MCF 10A (cell line): ENCODE measurements at regions not wholly inside any gene's neighbourhood (a gene's known extent, or its start where the extent isn't known, plus 50 kb on each side); places are given as distances from the start of the nearest gene placed in this dataset.

Experiments used
- BruUV-seq: library from RNA; stranded (reverse); fragments of 400-500 nt; replicated peaks from 2 replicates; lab custom pipeline; 2021; lab: Mats Ljungman, UMichigan
- CTCF ChIA-PET: fragments of 300-600 bp; sonication (Branson Sonifier 250); formaldehyde crosslinking; extraction: SDS; loops from one replicate; lab custom pipeline; 2021; ENCODE audit warnings: antibody characterized with exemption, inconsistent platforms; lab: Yijun Ruan, JAX
- POLR2A ChIA-PET: fragments of 300-600, 350-650 bp; sonication (Branson Sonifier 250); formaldehyde crosslinking; extraction: SDS; loops from one replicate; lab custom pipeline; 2020; ENCODE audit warnings: antibody characterized with exemption, inconsistent platforms; lab: Yijun Ruan, JAX
- DNase-seq: peaks from one replicate; pipeline ENCODE4 v3.0.0-alpha.2; 2018; ENCODE audit not compliant: unreplicated experiment
- H3K27ac Mint-ChIP-seq: one replicate; pipeline ENCODE4 v1.8.0; 2022; ENCODE audit warnings: mild to moderate bottlenecking, low read depth, mixed read lengths; ENCODE audit not compliant: unreplicated experiment
- H3K27me3 Mint-ChIP-seq: one replicate; pipeline ENCODE4 v1.8.0; 2022; ENCODE audit warnings: mixed read lengths; ENCODE audit not compliant: insufficient read depth, unreplicated experiment
- H3K36me3 Mint-ChIP-seq: one replicate; pipeline ENCODE4 v1.8.0; 2022; ENCODE audit warnings: mild to moderate bottlenecking, moderate library complexity, mixed read lengths; ENCODE audit not compliant: insufficient read depth, unreplicated experiment
- H3K4me1 Mint-ChIP-seq: one replicate; pipeline ENCODE4 v1.8.0; 2022; ENCODE audit warnings: mixed read lengths; ENCODE audit not compliant: insufficient read depth, unreplicated experiment
- H3K4me3 Mint-ChIP-seq: one replicate; pipeline ENCODE4 v1.8.0; 2022; ENCODE audit warnings: mild to moderate bottlenecking, moderate library complexity, mixed read lengths; ENCODE audit not compliant: unreplicated experiment
- H3K9me3 Mint-ChIP-seq: one replicate; pipeline ENCODE4 v1.8.0; 2022; ENCODE audit warnings: mixed read lengths; ENCODE audit not compliant: unreplicated experiment
- intact Hi-C: fragments of 100-400 bp; cut with micrococcal nuclease; formaldehyde crosslinking; loops from 2 replicates; pipeline ENCODE4 v1.14.1; 2022
- TF ChIP-seq, protein P1 (sequence below): fragments of 200-600 bp; IDR thresholded peaks from one replicate; pipeline ENCODE4 v1.8.0; 2022; ENCODE audit warnings: antibody characterized with exemption, mild to moderate bottlenecking; ENCODE audit not compliant: unreplicated experiment

DNA sequence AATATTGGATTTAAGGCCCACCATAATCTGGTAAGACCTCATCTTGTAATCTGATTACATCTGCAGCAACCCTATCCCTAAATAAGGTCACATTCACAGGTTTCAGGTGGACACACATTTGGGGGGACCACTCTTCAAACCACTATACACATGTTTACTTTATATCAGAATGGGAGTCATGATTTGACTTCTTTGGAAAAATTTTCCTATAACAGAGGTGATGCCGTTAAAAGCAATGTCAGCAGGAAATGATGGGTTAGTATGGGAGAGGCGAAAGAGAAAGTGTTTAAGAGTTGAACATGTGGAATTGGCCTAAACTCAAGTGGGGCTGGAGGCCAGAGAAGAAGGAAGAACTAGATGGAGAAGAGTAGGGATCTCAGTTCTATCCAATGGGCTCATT is 281.7 kb upstream of the ERCC4 start:
- no peaks in the 10 kb centered on the region for H3K4me1 Mint-ChIP-seq
- H3K27me3 Mint-ChIP-seq: no peaks in the 10 kb centered on the region
- intact Hi-C loops: no loop called here
- peaks cover 31% of the 10 kb centered on the region for H3K9me3 Mint-ChIP-seq
- H3K27ac Mint-ChIP-seq: no peak overlapping the region
- DNase-seq: no peak
- TF ChIP-seq, protein P1, sequence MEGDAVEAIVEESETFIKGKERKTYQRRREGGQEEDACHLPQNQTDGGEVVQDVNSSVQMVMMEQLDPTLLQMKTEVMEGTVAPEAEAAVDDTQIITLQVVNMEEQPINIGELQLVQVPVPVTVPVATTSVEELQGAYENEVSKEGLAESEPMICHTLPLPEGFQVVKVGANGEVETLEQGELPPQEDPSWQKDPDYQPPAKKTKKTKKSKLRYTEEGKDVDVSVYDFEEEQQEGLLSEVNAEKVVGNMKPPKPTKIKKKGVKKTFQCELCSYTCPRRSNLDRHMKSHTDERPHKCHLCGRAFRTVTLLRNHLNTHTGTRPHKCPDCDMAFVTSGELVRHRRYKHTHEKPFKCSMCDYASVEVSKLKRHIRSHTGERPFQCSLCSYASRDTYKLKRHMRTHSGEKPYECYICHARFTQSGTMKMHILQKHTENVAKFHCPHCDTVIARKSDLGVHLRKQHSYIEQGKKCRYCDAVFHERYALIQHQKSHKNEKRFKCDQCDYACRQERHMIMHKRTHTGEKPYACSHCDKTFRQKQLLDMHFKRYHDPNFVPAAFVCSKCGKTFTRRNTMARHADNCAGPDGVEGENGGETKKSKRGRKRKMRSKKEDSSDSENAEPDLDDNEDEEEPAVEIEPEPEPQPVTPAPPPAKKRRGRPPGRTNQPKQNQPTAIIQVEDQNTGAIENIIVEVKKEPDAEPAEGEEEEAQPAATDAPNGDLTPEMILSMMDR: no peak
- BruUV-seq: no TSS peak
- no peak overlapping the region for H3K4me3 Mint-ChIP-seq
- H3K36me3 Mint-ChIP-seq: no peaks in the 10 kb centered on the region
- CTCF ChIA-PET: no interaction called here
- POLR2A ChIA-PET: no interaction called here

DNA sequence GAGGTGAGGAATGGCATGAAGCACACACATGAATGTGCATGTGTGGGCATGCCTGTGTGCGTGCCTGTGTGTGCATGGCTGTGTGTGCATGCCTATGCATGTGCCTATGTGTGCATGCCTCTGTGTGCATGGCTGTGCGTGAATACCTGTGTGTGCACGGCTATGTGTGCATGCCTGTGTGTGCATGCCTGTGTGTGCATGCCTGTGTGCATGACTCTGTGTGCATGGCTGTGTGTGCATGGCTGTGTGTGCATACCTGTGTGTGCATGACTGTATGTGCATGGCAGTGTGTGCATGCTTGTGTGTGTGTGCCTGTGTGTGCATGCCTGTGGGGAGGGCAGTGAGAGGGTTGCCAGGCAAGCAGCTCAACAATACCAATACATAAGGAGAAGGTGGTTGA is 276.5 kb upstream of the ERCC4 start:
- peaks cover 11% of the 10 kb centered on the region for H3K27me3 Mint-ChIP-seq
- no TSS peak for BruUV-seq
- no peaks in the 10 kb centered on the region for H3K36me3 Mint-ChIP-seq
- H3K27ac Mint-ChIP-seq: no peak overlapping the region
- intact Hi-C loops: no loop called here
- DNase-seq: no peak
- TF ChIP-seq, protein P1: no peak
- H3K4me1 Mint-ChIP-seq: no peaks in the 10 kb centered on the region
- POLR2A ChIA-PET: no interaction called here
- H3K4me3 Mint-ChIP-seq: no peak overlapping the region
- H3K9me3 Mint-ChIP-seq: peaks cover 17% of the 10 kb centered on the region
- CTCF ChIA-PET: no interaction called here

DNA sequence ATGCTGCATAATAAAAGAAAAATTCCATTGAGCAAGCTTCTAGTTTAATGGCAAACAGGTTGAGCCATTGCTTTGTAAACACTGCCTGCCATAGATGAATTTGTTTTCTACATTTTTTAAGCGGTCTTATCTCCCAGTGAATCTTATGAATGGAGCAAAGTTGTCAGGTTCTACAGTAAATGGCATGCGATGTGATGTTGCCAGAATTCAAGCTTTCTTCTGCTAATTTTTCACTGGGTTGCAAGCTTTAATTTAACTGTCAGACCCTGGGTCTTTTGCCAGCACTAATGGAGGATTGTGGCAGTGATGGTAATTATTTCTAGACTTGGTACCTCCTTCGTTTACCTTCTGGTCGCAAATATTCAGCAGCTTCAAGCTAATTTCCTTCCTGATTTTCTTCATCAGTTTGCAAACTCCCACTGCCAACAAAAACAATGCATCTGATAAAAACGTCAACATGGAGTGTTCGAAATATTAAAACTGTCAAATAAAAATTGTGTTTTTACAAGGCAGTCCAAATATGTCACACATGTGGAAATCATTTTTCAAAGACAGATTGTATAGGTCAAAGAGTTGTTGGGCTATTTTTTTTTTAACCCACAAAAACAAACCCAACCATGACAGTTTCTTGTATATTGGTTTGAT is 274.2 kb upstream of the ERCC4 start:
- no peaks in the 10 kb centered on the region for H3K4me1 Mint-ChIP-seq
- ChIA-PET POLR2A (no interaction called here), CTCF (interaction anchor here (1.1 kb wide), 1 partner anchor 14 kb away, joined by 4 read pairs; no protein-coding TSS in a partner anchor)
- H3K4me3 Mint-ChIP-seq: no peak overlapping the region
- BruUV-seq: no TSS peak
- no peak for DNase-seq
- TF ChIP-seq, protein P1: no peak
- H3K27ac Mint-ChIP-seq: no peak overlapping the region
- H3K27me3 Mint-ChIP-seq: peaks cover 11% of the 10 kb centered on the region
- H3K9me3 Mint-ChIP-seq: peaks cover 14% of the 10 kb centered on the region
- no peaks in the 10 kb centered on the region for H3K36me3 Mint-ChIP-seq
- intact Hi-C loops: no loop called here

DNA sequence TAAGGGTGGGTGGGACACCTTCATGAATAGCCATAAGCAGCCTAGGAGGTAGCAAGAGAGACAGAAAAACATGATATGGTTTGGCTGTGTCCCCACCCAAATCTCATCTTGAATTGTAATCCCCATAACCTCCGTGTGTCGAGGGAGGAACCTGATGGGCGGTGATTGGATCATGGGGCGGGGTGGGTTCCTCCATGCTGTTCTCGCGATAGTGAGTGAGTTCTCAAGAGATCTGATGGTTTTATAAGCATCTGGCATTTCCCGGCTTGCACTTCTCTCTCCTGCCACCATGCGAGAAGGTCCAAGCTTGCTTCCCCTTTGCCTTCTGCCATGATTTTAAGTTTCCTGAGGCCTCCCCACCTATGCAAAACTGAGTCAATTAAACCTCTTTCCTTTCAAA is 259.1 kb upstream of the ERCC4 start:
- TF ChIP-seq, protein P1: no peak
- Mint-ChIP-seq H3K9me3 (peaks cover 8% of the 10 kb centered on the region), H3K36me3 (peaks cover 7% of the 10 kb centered on the region), H3K4me3 (no peak overlapping the region), H3K27ac (no peak overlapping the region), H3K4me1 (no peaks in the 10 kb centered on the region), H3K27me3 (no peaks in the 10 kb centered on the region)
- CTCF ChIA-PET: no interaction called here
- no peak for DNase-seq
- intact Hi-C loops: no loop called here
- BruUV-seq: no TSS peak
- POLR2A ChIA-PET: no interaction called here
